CD4-positive, alpha-beta T cell treated with Interleukin-4 for 1 hour (primary cell): ENCODE measurements at regions not wholly inside any gene's neighbourhood (a gene's known extent, or its start where the extent isn't known, plus 50 kb on each side); places are given as distances from the start of the nearest gene placed in this dataset.
A peak's percentile ranks its signal among the peaks of the same experiment; 100 is the strongest.

Experiments used
- DNase-seq, 2 donors: peaks; one replicate each; pipeline ENCODE4 v3.0.0-alpha.2; 2020 to 2022

DNA sequence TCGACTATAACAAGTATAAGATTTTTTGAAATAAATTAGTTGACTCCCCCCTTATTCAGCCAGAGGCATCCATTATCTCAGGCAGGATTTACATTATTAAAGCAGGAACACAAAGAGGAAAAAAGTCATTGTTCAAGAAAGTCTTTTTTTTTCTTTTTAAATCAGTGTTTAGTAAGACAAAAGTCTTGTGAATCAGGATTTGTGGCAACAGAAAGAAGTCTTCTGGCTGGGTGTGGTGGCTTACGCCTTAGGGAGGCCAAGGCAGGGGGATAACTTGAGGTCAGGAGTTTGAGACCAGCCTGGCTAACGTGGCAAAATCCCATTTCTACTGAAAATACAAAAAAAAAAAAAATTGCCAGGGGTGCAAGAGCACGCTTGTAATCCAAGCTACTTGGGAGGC lies 505.5 kb downstream of the LMO4 start:
- DNase-seq, result no peak

DNA sequence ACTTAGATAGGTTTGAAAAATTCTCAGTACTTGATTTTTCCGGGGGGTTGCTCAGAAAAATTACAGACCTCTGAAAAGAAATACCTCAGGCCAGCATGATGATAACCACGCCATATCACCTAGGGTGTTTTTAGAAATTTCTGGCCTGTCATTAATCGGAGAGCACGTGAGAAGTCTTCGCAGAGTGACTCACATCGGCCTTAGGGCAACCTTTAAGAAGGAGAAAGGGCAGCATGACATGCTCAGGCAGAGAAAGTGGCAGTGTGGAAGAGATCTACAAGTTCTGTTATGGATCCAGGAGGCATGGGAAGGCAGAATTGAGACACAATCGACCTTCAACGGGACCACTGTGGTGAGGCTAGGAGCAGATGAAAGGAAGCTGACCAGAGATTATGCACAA lies 506.3 kb downstream of the LMO4 start:
- no peak for DNase-seq

DNA sequence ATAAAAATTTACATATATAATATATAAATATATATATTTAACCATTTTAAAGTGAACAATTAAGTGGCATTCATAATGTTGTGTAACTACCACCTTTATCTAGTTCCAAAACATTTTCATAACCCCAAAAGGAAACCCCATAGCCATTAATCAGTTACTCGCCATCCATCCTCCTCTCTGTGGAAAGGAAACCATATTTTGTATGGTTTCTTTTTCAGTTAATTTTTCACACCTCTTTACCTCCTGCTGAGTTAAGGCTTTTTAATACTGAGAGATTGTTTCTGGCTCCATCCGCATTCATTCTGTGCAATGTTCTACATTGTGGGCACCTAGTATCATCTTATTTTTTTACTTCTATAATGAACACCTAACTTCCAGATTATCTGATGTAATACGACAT lies 512.1 kb downstream of the LMO4 start:
- DNase-seq, result no peak

DNA sequence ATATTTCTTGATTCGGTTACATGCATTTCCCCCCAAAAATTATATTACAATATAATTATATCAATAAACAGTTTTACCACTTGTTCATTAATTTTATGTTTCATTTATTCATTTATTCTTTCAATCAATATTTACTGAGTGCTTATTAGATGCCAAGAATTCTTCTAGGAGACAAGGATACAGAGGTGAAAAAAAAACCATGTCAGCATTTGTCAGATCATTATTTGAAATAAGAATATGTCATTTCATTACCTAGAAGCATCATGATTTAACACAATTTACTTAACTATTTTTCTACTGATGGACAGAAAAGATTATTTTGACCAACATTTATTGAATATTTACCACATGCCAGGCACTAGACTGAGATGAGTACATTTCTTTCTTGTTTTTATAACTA lies 512.7 kb downstream of the LMO4 start:
- no peak for DNase-seq

DNA sequence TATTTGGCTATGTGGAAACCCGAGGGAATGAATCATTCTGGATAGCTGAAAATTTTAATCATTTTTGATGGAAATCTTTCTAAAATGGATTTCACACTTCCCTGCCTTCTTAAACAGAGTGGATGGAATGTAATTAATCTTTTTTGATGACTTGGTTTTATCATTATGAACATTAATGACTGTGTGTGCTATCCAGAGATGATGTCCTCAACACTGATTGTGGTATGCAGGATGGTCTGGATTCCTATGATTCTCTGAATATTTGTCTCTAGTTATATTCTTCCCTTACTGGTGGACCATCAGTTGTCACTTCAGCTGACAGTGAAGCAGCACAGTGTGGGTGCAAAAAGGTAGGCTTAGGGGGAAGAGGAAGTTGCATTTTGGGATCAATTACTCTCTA lies 513.5 kb downstream of the LMO4 start:
- no peak for DNase-seq

DNA sequence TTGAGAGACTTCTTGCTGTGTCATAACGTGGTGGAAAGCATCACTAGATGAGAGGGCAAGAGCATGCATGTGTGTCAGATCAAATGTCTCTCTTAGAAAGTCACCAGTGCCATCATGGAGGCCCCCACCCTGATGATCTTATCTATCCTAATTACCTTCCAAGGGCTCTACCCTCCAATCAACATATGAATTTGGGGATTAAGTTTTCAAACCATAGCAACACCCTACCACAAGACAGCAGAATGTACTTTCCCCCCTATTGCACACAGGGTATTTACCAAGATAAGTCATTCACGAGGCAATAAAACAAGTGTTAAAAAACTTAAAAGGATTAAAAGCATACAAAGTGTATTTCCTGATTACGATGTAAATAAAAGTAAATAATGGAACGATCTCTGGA lies 515.6 kb downstream of the LMO4 start:
- DNase-seq, result no peak

DNA sequence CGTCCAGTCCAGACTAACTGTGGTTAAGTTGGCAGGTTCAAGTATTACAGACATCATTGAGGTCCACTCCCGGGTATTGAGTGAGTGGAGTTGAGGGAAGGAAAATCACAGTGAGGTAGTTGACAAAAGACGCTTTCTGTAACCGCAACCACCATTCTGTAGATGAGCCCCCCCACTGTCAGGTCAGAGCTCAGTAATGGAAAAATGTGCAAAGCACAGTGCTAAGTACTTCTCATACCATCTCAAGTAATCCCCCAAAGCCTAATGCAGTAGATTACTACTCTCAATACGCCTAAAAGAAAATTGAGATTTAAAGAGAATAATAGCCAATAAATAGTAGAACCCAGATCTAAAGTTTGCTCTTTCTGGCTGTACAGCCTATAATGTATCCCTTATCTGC lies 522.8 kb downstream of the LMO4 start:
- DNase-seq, result no peak

DNA sequence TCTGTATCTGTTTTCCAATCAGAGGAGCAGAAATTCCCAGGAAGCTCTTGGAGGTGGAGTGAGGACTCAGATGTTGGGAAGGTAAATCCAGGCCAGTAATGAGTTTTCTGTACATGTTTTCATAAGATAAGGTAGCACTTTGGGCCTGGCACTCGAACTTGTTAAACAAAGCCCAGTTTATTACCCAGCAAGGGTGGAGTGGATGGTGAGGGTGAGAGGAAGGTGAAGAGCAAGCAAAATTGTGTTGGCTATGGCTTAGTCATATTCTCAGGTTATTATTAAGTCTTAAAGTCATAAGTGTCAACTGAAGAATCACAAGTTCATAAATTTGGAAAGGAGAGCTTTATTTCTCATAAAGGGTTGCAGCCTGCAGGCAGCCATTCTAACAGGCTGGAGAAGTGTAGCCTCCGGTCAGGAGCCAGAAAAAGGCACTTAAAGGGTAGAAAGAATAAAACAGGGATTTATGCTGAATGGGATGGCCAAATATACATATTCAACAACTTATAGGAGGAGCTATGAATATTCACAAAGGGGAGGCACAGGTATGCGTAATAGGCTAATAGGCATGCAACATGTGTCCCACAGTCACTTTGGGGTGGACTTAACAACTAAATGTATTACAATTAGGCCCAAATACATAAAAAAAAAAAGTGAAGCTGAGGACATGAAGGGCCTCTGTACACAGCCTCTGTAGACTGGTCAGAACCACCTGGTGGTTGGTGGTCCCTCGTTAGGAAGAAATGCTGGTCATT lies 523.9 kb downstream of the LMO4 start:
- no peak for DNase-seq

DNA sequence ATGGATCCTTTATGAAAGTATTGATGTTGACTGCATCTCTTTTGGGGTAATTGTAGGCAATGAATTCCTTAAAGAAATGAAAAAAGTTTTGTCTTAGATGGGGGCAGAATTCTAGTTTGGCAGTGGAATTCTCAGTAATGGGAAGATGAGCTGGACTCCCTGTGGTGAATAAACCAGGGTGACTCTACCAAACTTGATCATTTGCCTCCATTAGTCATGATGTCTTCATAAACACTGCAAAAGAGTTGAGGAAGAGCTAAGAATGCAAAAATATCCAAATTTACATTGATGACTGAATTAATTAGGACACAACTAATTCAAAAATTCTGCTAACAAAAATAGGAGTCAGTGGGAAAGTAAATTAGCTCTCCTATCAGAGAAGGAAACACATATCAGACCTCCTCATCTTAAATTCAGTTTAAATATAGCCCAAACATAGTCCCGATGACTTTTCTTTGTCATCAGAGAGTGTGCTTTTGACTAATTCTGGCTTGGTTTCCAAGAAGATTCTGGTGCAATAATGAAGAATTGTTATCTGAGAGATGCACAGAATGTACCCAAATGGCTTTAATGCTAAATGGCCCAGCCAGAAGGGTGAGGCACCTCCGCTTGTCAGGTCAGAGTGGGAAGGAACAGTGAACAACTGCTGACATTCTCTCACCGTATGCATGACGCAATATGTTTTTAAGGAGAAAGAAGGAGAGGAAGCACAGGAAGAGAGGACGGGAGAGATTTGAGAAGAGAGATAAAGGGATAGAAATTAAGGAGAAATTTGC lies 525.1 kb downstream of the LMO4 start:
- DNase-seq, result no peak

DNA sequence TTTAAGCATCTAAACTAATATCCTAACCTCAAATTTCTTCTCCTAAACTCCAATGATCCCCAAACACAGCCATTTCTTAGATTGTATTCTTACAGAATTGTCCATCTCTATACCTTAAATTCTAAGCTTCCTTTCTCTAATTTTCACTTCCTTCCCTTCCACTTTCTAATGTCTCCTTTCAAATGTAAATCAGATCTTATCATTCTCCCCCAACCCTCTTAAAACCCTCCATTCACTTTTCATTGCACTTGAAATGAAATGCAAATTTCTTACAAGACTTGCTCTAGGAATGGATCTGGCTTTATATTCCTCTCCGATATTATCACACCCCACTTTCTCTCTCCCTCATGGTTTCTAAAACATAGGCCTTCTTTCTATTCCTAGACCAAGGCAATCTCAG lies 534.6 kb downstream of the LMO4 start:
- DNase-seq, result no peak

DNA sequence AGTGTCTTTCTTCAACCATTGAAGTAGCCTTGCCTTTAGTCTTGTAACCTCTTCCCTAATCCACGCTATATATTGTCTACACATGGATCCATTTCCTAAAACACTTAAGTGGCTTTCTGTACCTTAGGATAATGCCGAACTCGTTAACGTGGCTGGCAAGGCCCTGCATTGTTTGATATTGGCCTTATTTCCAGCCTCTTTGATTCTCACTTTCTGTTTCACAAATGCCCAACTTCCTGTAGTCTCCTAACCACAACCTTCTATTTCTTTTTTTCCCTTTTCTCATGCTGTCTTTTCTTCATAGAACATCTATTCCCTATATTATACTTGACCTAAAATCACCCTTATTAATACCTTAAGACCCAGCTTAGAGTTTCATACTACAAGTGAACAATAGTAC lies 536.0 kb downstream of the LMO4 start:
- no peak for DNase-seq

DNA sequence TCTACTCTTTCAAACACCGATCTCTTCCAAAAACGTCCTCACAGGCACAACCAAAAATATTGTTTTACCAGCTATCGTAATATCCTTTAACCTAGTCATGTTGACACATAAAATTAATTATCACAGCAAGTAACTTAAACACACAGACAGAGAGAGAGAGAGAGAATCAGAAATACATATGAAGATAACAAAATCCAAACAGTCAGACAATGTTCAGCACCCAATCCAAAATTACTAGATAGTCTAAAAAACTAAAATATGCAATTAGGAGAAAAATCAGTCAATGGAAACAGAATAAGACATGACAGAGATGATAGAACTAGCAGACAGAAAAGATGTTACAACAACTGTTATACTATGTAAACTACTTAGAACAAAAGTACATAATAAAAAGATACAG lies 537.7 kb downstream of the LMO4 start:
- DNase-seq, result no peak

DNA sequence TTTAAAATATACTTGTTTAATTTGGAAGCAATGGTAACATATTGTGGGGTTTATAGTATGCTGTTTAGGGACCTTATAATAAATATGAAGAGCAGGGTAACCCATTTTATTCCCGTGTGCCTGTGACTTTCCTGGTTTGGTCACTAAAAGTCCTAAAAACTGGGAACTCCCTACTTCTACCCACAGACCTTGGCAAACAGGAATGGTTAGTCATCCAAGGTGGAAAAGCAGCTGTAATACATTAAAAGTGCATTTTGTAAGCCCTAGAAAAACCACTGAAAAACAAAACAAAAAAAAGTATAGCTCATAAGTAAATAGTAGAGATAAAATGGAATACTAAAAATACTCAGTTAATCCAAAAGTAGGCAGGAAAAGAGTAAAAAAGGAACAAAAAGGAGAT lies 538.9 kb downstream of the LMO4 start:
- DNase-seq, result no peak

DNA sequence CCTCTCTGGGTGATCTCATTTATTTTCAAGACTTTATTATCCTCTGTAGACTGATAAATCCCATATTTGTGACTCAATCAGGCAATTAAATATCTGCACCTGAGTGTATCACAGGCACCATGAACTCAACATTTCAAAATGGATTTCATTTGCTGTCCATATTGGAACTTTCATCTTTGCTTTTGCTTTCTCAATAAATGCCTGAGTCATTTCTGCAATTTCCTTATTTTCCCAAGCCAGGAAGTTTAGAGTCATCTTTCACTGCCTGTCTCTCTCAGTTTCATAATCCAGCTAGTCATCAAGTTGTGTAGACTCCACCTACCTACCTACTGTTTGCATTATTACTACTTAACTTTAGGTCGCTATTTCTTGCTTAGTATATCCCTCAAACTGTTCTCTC lies 540.9 kb downstream of the LMO4 start:
- DNase-seq, result peak in 1 of 2 donors; percentile 5

DNA sequence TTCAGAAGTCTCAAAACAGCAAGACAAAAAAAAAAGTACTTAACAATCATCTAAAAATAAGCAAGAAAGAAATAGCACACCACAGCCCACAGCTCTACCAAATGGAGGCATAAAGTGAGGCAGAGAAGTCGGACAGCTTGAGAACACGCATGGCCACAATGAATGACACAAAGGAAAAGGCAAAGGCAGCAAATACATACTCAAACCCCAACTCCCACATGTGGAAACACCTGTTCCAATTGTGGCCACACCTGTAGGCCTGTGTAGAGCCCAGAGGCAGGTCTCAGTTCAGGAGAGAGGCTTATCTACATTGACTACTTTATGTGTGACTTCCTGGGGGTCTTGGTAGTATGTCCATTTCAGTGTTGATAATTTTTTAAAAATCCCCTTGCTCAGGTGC lies 543.5 kb downstream of the LMO4 start:
- DNase-seq, result no peak

DNA sequence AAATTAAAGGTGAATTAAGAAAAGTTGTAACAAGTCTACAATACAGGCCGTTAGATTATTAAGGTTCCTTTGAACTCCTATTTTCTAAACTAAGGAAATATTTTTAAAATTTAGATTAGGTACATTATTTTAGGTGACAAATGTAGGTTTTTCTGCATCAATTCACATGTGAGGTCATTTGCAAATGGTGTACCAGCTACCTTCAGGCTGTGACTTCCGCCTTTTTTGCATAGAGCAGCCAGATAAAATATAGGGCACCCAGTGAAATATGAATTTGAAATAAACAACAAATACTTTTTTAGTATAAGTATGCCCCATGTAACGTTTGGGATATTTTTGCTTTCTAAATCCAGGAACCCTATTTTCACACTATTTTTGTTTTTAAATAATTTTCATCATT lies 544.0 kb downstream of the LMO4 start:
- DNase-seq, result no peak

DNA sequence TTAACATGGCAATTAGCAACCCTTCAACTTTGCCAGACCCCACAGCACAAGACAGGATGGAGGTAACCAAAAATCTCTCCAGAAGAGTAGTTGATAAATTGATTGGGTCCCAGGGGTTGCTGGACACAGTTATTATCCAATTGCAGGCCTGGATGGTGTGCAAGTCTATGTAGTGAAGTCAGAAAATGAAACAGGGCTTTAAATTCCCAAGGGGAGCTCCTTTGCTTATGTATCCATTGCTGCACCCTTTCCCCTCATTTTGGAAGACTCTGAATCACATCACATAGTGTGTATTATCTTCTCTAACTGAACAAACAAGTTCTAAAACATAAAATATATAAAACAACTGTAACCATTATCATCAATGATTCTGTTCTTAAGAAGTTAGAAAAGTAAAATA lies 550.2 kb downstream of the LMO4 start:
- DNase-seq, result no peak

DNA sequence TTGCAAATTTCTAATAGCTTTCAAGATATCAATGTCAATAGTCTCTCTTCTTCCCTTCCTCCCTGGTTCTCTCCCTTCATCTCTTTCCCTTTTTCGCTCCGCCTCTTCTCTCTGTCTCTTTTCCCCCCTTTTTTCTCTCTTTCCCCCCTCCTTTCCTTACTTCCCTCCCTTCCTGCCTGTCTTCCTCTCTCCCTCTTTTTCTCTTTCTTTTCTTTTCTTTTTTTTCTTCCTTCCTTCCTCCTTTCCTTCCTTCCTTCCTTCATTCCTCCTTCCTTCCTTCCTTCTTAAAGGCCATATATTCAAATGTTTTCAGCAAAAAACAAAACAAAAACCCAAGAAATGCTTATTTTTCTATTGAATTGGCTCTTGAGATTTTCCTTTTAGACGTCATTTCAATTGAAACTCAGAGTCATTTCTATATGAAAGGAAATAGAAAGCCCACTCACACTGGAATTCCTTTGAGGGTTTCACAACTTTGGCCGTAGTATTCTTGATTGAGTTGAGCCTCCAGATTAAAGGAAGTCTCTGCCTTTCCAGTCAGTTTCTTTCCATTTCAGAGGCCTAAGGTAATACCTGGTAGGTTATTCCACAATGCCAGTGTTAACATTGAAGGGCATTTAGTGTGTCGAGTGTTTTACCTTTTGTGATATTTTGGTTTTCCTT lies 551.5 kb downstream of the LMO4 start:
- DNase-seq, result no peak

DNA sequence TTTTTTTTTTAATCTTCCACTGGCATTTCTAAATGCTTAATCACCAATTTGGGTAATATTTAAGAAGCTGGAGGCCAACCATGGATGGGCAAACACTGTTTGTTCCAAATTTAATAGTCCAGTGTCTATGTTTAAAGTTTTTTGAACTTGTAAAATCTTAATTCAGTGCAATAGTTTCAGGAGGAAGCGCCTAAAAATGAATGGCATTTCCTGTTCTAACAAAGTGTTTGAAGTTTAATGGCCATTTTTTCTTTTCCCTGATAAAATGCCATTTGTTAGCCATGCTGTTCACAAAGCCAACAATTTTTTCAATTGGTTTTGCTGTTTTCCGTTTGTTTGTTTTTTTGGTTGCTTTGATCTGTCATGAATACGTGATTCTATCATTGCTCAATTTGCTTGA lies 552.1 kb downstream of the LMO4 start:
- DNase-seq, result no peak

DNA sequence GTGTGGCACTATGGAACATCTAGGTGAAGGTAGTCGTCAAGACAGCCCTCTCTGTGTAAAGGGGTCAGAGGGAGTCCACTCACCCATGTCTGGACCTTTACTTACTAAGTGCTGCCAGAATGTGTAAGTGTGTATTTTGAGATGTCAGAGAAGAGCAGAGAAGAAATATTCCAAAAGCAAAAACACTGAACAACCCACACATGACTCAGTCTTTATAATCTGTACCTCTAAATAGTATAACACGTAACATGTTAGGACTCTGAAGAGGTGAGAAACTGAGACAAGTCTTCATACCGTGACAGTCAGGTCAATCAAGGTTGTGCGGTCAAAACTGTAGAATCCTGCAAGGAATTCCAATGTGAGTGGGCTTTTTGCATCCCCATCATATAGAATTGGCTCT lies 555.2 kb downstream of the LMO4 start:
- DNase-seq, result no peak

DNA sequence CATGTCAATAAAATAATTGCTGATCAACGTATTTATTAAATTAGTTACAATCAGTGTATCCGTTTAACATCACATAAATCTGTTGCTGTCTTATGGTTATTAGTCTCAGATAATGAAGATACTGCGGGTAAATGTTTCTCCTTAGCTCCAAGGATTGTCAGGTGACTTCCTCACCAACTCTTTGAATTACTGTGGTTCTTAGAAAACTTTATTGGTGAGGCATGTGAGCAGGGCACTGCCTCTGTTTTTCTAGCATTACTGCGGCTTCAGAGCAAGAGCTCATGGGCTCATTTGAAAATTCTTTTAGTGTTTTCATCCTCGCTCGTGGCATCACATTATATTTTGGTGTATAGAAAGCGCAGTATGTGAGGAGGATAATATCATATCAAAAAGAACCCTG lies 555.9 kb downstream of the LMO4 start:
- DNase-seq, result no peak

DNA sequence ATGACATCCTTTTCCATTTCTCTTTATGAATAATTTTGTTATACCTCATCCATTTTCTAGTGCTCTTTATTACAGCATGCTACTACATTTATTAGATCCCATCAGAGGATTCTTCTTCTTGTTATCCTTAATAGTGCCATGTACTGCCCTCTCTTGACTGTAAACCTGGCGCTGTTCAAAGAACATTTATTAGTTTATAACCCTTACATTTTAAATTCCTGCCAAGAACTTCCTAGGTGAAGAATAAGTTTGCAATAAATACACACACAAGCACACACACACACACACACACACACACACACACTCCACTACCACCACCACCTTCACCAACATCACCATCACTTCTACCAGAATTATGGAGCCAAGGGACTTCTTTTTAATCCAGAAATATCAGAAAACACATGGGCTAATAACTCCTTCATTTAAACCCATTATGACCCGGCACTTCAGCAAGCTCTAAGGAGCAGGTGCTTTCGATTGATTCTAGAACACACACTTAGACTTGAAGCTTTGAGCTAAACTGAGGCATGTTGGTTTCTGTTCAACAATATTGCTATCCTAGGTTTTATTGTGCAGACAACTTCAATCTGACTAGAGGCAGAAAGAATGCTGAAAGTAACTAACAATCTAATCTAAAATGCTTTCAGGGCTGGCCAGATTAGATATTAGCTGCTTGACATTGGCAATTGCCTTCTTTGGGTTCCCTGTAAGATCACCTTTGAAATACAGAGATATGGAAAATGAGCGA lies 556.8 kb downstream of the LMO4 start:
- no peak for DNase-seq

DNA sequence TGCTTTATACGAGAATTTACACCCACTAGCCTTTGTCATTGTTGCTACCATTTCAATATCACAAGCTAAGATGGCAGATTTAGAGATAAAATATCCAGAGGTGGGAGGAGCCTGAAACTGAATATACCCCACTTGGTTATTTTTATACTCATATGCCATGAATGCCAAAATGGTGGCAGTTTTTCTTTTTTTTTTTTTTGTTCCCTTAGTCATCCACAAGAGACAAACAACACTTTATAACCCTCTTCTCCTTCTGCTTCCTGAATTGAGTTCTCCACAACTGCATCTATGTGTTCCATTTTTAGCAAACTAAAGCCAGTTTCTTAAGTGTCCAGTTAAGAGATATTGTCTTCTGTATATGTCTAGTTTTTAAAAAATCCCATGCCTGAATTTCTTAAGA lies 558.4 kb downstream of the LMO4 start:
- no peak for DNase-seq

DNA sequence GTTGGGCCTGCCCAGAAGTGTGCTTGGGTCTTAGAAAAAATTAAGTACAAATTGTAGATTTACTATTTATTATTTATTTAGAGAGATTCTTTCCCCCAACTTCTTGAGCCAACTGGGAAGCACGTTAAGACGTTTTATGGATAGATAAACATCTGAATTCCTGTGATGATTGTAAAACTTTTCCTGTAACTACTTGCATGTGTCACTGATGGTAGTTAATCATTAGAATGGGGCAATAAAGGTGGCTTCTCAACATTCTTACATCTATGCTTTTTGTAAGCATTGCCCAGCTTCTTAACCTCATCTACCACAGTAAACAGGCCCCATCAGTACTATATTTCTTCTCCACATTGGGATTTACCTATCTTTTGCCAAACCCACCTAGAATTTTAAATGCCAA lies 559.8 kb downstream of the LMO4 start:
- no peak for DNase-seq
